HG03565 (cell line): ENCODE measurements at regions not wholly inside any gene's neighbourhood (a gene's known extent, or its start where the extent isn't known, plus 50 kb on each side); places are given as distances from the start of the nearest gene placed in this dataset.

ENCODE experiments used
- ATAC-seq: cut with Tn5 transposase; IDR thresholded peaks from one replicate; pipeline ENCODE4 v1.9.1; 2021; ENCODE audit warnings: mild to moderate bottlenecking, moderate library complexity; ENCODE audit not compliant: unreplicated experiment

- no peak for ATAC-seq
These were observed 200.7 kb upstream of the SEMA6D start for GRCh38 chr15:47516558-47516957.

- no peak for ATAC-seq
These were observed 200.3 kb upstream of the SEMA6D start for GRCh38 chr15:47516972-47517371.

GRCh38 chr15:47517737-47518136 is 199.6 kb upstream of the SEMA6D start:
- ATAC-seq: no peak

- no peak for ATAC-seq
These were observed 193.4 kb upstream of the SEMA6D start for GRCh38 chr15:47523681-47524475.

- ATAC-seq: no peak
These were observed 188.1 kb upstream of the SEMA6D start for GRCh38 chr15:47529241-47529640.

GRCh38 chr15:47534673-47535072 is 182.6 kb upstream of the SEMA6D start:
- no peak for ATAC-seq

GRCh38 chr15:47541562-47541961 is 175.7 kb upstream of the SEMA6D start:
- ATAC-seq: no peak

GRCh38 chr15:47542312-47542989 is 174.9 kb upstream of the SEMA6D start:
- ATAC-seq: no peak

- no peak for ATAC-seq
These were observed 169.1 kb upstream of the SEMA6D start for GRCh38 chr15:47548231-47548630.

GRCh38 chr15:47548986-47549385 is 168.3 kb upstream of the SEMA6D start:
- ATAC-seq: no peak

- ATAC-seq: no peak
These were observed 166.2 kb upstream of the SEMA6D start for GRCh38 chr15:47551079-47551478.

GRCh38 chr15:47551546-47551945 is 165.8 kb upstream of the SEMA6D start:
- no peak for ATAC-seq

- ATAC-seq: no peak
These were observed 164.2 kb upstream of the SEMA6D start for GRCh38 chr15:47552978-47553608.

- no peak for ATAC-seq
These were observed 163.4 kb upstream of the SEMA6D start for GRCh38 chr15:47553947-47554346.

GRCh38 chr15:47561102-47561501 is 156.2 kb upstream of the SEMA6D start:
- ATAC-seq: no peak

GRCh38 chr15:47565949-47566348 is 151.4 kb upstream of the SEMA6D start:
- ATAC-seq: no peak

GRCh38 chr15:47566610-47567009 is 150.7 kb upstream of the SEMA6D start:
- ATAC-seq: no peak

- ATAC-seq: no peak
These were observed 149.3 kb upstream of the SEMA6D start for GRCh38 chr15:47568030-47568429.

- no peak for ATAC-seq
These were observed 147.3 kb upstream of the SEMA6D start for GRCh38 chr15:47570044-47570443.

- no peak for ATAC-seq
These were observed 146.9 kb upstream of the SEMA6D start for GRCh38 chr15:47570451-47570850.

- ATAC-seq: no peak
These were observed 146.2 kb upstream of the SEMA6D start for GRCh38 chr15:47570881-47571640.
